ENCODE measurements at regions not wholly inside any gene's neighbourhood (a gene's known extent, or its start where the extent isn't known, plus 50 kb on each side); places are given as distances from the start of the nearest gene placed in this dataset.

DNA sequence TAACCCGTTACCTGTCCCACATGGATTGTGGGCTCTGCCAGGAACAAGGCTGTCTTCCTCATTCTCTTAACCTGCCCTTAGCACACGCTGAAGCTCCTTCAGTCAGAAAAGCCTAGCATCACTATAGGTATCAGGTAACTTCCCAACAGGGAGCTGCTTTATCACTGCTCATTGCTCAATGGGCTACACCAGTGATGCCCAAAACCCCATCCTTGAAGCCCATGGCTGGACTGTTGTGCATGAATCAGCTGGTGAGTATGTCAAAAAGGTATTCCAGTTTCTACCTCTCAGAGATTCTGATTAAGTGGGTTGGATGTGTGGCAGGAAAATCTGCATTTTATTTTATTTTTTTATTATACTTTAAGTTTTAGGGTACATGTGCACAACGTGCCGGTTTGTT is 362.2 kb downstream of the LRATD1 start:
- TF ChIP-seq, protein P1, sequence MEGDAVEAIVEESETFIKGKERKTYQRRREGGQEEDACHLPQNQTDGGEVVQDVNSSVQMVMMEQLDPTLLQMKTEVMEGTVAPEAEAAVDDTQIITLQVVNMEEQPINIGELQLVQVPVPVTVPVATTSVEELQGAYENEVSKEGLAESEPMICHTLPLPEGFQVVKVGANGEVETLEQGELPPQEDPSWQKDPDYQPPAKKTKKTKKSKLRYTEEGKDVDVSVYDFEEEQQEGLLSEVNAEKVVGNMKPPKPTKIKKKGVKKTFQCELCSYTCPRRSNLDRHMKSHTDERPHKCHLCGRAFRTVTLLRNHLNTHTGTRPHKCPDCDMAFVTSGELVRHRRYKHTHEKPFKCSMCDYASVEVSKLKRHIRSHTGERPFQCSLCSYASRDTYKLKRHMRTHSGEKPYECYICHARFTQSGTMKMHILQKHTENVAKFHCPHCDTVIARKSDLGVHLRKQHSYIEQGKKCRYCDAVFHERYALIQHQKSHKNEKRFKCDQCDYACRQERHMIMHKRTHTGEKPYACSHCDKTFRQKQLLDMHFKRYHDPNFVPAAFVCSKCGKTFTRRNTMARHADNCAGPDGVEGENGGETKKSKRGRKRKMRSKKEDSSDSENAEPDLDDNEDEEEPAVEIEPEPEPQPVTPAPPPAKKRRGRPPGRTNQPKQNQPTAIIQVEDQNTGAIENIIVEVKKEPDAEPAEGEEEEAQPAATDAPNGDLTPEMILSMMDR (IDR thresholded peaks at IDR 0.05 in 2 of 3, conservative IDR thresholded peaks at IDR 0.05 in 1 of 3; ENCODE audit: control insufficient read depth in 2 of 3, extremely low read depth in 1 of 3, insufficient read depth in 1 of 3, low read depth in 3 of 3, low read length in 3 of 3): no peak
- no peak for TF ChIP-seq JUNB (IDR thresholded peaks at IDR 0.05)
- no peak for TF ChIP-seq TAF1 (IDR thresholded peaks at IDR 0.05; ENCODE audit: borderline replicate concordance, low read depth, low read length)
- no peak for TF ChIP-seq ATF7 (IDR thresholded peaks at IDR 0.05; ENCODE audit: low read depth)
- TF ChIP-seq CREB1 (IDR thresholded peaks at IDR 0.05; ENCODE audit: low read depth): no peak
- no peak for TF ChIP-seq SMAD5 (IDR thresholded peaks at IDR 0.05; ENCODE audit: low read depth)
- TF ChIP-seq, protein P2, sequence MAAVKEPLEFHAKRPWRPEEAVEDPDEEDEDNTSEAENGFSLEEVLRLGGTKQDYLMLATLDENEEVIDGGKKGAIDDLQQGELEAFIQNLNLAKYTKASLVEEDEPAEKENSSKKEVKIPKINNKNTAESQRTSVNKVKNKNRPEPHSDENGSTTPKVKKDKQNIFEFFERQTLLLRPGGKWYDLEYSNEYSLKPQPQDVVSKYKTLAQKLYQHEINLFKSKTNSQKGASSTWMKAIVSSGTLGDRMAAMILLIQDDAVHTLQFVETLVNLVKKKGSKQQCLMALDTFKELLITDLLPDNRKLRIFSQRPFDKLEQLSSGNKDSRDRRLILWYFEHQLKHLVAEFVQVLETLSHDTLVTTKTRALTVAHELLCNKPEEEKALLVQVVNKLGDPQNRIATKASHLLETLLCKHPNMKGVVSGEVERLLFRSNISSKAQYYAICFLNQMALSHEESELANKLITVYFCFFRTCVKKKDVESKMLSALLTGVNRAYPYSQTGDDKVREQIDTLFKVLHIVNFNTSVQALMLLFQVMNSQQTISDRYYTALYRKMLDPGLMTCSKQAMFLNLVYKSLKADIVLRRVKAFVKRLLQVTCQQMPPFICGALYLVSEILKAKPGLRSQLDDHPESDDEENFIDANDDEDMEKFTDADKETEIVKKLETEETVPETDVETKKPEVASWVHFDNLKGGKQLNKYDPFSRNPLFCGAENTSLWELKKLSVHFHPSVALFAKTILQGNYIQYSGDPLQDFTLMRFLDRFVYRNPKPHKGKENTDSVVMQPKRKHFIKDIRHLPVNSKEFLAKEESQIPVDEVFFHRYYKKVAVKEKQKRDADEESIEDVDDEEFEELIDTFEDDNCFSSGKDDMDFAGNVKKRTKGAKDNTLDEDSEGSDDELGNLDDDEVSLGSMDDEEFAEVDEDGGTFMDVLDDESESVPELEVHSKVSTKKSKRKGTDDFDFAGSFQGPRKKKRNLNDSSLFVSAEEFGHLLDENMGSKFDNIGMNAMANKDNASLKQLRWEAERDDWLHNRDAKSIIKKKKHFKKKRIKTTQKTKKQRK (IDR thresholded peaks at IDR 0.05; ENCODE audit: low read depth, low read length): no peak
- no peak for TF ChIP-seq NRF1 (conservative IDR thresholded peaks at IDR 0.05; ENCODE audit: low read depth, low read length)
- no peak for TF ChIP-seq ZNF24 (IDR thresholded peaks at IDR 0.05)
- TF ChIP-seq MTA2 (IDR thresholded peaks at IDR 0.05; ENCODE audit: low read depth): no peak
- TF ChIP-seq PAX8 (IDR thresholded peaks at IDR 0.05): no peak
- no peak for TF ChIP-seq ZNF274 (IDR thresholded peaks at IDR 0.05; ENCODE audit: insufficient read depth, insufficient read length)
- no peak for TF ChIP-seq FOXM1 (IDR thresholded peaks at IDR 0.05; ENCODE audit: low read depth, low read length)
- no peak for TF ChIP-seq POLR2A (IDR thresholded peaks at IDR 0.05; ENCODE audit: low read depth, low read length)

All from GM12878 (cell line).